NB4 (cell line): ENCODE measurements at regions not wholly inside any gene's neighbourhood (a gene's known extent, or its start where the extent isn't known, plus 50 kb on each side); places are given as distances from the start of the nearest gene placed in this dataset.

ENCODE experiments used
- DNase-seq: peaks from one replicate; pipeline ENCODE4 v3.0.0; 2010; ENCODE audit warnings: low read depth
- H3K4me3 ChIP-seq: one replicate; pipeline ENCODE4 v1.5.1; 2011; ENCODE audit warnings: mild to moderate bottlenecking, low read depth, low read length, moderate library complexity
- CTCF ChIP-seq: IDR thresholded peaks from one replicate; pipeline ENCODE4 v1.5.1; 2012; ENCODE audit warnings: low read depth, low read length
- MAX ChIP-seq: IDR thresholded peaks from 2 replicates; pipeline ENCODE4 v1.6.1; 2011; ENCODE audit warnings: low read depth, low read length
- MYC ChIP-seq: IDR thresholded peaks from 2 replicates; pipeline ENCODE4 v1.6.1; 2011; ENCODE audit warnings: low read depth, low read length
- POLR2A ChIP-seq: IDR thresholded peaks from 2 replicates; pipeline ENCODE4 v1.6.1; 2011; ENCODE audit warnings: mild to moderate bottlenecking; ENCODE audit not compliant: insufficient read length; ENCODE audit errors: extremely low read depth

- H3K4me3 ChIP-seq: no peak overlapping the region
- TF ChIP-seq MYC (no peak), POLR2A (no peak), CTCF (no peak), MAX (no peak)
Observed at GRCh38 chr10:128871671-128872231, 595.3 kb upstream of the MGMT start.

GRCh38 chr10:128873411-128874054 lies 593.5 kb upstream of the MGMT start:
- H3K4me3 ChIP-seq: no peak overlapping the region
- TF ChIP-seq MYC: no peak
- no peak for TF ChIP-seq MAX
- no peak for TF ChIP-seq CTCF
- no peak for TF ChIP-seq POLR2A
- DNase-seq: no peak

More at GRCh38 chr10:128871671-128872231, 595.3 kb upstream of the MGMT start:
- no peak for DNase-seq

- no peak overlapping the region for H3K4me3 ChIP-seq
- no peak for DNase-seq
- TF ChIP-seq POLR2A (no peak), MYC (no peak), CTCF (no peak), MAX (no peak)
Observed at GRCh38 chr10:128874331-128874730, 592.7 kb upstream of the MGMT start.

GRCh38 chr10:128875030-128875744 lies 591.9 kb upstream of the MGMT start:
- no peak overlapping the region for H3K4me3 ChIP-seq
- peak; percentile 12 for DNase-seq
- TF ChIP-seq MYC: no peak
- no peak for TF ChIP-seq POLR2A
- no peak for TF ChIP-seq CTCF
- no peak for TF ChIP-seq MAX

GRCh38 chr10:128875956-128876736 lies 590.9 kb upstream of the MGMT start:
- H3K4me3 ChIP-seq: no peak overlapping the region
- TF ChIP-seq CTCF: no peak
- no peak for TF ChIP-seq MAX
- no peak for TF ChIP-seq POLR2A
- TF ChIP-seq MYC: no peak
- peak; percentile 21 for DNase-seq
